ENCODE measurements at regions not wholly inside any gene's neighbourhood (a gene's known extent, or its start where the extent isn't known, plus 50 kb on each side); places are given as distances from the start of the nearest gene placed in this dataset.
A peak's percentile ranks its signal among the peaks of the same experiment; 100 is the strongest.

DNA sequence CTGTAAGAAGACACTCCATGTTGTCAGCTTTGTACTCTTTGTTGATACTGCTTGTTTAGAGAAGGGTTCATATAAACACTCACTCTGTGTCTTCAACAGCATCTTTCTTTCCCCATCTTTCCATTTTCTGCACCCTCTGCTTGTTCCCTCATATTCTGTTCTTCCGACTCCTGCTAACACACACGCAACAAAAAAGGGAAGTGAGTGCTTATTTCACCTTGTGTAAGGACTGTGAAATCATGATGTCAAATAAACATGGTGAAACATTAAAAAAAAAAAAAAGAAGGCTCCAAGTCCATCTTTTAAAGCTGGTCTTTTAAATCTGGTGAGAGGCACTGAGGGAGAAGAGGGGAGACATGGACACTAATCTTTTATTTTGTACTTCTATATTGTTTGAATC, 145.4 kb downstream of the RPAP3 start:
- DNase-seq (ENCODE audit: low spot score), result no peak

GRCh38 chr12:47558625-47559345, 147.0 kb downstream of the RPAP3 start:
- DNase-seq (ENCODE audit: low spot score), result no peak

GRCh38 chr12:47557386-47557785, 148.4 kb downstream of the RPAP3 start:
- DNase-seq (ENCODE audit: low spot score), result no peak

- no peak for DNase-seq (ENCODE audit: low spot score)
These were observed 149.4 kb downstream of the RPAP3 start for GRCh38 chr12:47556261-47557030.

DNA sequence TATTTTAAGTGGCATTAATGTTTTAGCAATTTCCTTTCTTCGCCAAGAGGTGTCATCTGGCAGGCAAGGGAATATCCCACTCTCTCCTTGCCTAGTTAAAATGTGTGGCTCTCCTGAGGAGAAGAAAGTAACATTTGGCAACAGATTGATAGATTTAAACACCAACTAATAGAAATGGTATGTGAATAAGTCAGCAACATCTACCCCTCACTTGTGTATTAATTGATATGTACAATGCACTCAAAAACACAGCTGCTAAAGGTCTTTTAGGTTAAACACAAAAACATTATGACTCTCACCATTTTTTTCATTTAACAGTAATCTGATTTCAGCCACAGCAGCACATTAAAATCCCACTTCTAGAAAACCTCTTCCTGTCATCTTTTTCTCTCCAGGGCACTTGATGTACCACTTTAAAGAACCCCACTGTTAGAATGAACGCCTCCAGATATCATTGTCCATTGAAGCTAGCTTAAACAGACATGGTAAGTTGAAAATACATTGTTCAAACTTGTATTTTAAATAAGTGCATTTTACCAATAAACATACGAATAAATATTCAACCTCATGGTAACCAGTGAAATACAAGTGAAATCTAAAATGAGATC, 151.7 kb downstream of the RPAP3 start:
- DNase-seq (ENCODE audit: low spot score), result no peak

DNA sequence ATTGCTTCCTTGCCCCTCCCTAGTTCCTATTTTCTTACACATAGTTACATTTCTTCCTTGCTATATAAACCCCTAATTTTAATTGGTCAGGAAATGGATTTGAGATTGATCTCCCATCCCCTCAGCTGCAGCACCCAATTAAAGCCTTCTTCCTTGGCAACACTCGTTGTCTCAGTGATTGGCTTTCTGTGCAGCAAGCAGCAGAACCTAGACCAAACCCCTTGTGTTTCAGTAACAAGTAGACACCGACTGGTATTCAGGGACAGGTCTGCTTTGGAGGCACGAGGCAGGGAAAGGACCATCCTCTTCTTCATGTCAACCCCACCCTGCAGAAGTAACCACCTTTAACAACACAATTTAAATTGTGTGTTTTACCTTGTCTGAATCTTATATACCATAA, 152.6 kb downstream of the RPAP3 start:
- no peak for DNase-seq (ENCODE audit: low spot score)

GRCh38 chr12:47551426-47551851, 154.4 kb downstream of the RPAP3 start:
- DNase-seq (ENCODE audit: low spot score), result peak; percentile 9

DNA sequence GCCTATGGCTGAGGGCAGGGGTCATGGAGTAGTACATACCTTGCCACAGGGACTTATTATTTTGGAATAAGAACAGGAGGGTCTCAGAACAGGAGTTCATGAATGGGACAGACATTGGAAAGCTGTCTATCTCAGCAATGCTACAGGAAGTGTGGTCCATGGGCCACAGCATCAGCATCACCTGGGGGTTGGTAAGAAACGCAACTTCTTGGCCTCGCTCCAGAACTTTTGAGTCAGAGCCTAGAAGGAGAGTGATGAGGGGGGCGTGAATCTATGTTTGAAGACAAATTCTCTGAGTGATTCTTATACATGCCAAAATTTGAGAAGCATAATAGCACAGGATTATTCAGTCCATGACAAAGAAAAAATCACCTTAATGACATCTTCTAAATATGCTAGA, 156.6 kb downstream of the RPAP3 start:
- no peak for DNase-seq (ENCODE audit: low spot score)

DNA sequence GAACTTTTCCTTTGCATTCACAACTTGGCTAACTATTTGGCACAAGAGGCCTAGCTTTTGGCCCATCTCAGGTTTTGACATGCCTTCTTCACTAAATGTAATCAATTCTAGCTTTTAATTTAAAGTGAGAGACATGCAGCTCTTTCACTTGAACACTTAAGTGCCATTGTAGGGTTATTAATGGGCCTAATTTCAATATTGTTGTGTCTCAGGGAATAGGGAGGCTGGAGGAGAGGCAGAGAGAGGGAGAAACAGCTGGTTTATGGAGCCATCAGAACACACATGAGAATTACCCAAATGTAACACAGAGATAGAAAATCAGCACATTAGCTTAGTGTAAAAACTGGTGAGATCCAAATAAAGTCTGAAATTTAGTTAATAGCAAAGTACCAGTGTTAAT, 157.4 kb downstream of the RPAP3 start:
- DNase-seq (ENCODE audit: low spot score), result no peak

GRCh38 chr12:47547077-47547476, 158.8 kb downstream of the RPAP3 start:
- DNase-seq (ENCODE audit: low spot score), result peak; percentile 49

- no peak for DNase-seq (ENCODE audit: low spot score)
These were observed 159.8 kb downstream of the RPAP3 start for GRCh38 chr12:47545938-47546609.

GRCh38 chr12:47534695-47535094, 171.1 kb downstream of the RPAP3 start:
- DNase-seq (ENCODE audit: low spot score), result peak; percentile 21

GRCh38 chr12:47530050-47530449, 175.8 kb downstream of the RPAP3 start:
- DNase-seq (ENCODE audit: low spot score), result no peak

- DNase-seq (ENCODE audit: low spot score), result no peak
These were observed 178.0 kb downstream of the RPAP3 start for GRCh38 chr12:47527816-47528215.

DNA sequence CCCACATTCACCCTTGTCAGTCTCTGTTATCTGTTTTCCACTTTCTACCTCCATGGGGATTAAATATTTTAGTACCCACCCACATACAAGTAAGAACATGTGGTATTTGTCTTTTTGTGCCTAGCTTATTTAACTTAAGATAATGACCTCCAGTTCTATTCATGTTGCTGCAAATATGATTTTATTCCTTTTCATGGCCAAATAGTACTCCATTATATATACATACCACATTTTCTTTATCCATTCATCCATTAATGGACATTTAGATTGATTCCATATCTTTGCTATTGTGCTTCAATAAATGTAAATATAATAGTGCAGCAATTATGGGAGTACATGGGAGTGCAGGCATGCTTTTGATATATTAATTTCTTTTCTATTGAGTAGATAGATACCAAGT, 185.8 kb downstream of the RPAP3 start:
- no peak for DNase-seq (ENCODE audit: low spot score)

GRCh38 chr12:47517122-47517521, 188.7 kb downstream of the RPAP3 start:
- no peak for DNase-seq (ENCODE audit: low spot score)

DNA sequence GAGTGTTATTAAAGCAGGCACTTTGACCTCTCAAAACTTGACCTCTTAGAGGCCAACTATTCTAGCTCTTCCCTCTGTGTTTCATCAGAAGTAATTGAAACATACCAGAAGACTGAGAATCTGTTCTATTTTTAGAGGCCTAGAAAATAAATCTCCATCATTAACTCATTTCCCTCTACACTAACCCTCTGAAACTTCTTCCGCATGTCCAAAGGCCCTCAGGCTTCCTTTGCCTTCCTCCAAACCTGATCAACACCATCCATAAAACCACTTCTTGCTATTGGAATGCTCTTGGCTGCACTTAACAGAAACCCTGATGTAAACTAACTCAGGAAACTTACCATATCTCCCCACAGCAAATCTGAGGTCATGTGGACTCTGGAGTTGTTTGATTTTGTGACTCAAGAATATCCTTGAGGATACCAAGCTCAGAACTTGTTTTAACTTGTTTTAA, 196.4 kb downstream of the RPAP3 start:
- peak; percentile 38 for DNase-seq (ENCODE audit: low spot score)

DNA sequence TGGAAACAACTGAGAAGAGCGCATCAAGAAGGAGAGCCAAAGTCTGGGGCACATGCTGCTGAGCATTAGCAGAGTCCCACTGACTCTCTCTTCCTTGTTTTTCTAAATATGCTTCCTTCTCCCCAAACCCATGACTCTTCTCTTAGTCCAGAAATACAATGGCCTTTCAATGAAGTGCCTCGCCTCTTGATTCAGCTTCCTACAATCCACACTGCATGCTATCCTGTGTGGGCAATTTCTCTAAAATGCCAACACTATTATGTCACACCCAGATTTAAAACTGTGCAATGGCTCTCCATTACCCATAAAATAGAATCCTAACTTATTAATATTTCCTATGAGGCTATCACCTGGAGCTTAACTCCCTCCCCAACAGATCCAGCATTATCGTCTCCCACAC, 198.6 kb downstream of the RPAP3 start:
- DNase-seq (ENCODE audit: low spot score), result no peak

- peak; percentile 31 for DNase-seq (ENCODE audit: low spot score)
These were observed 200.9 kb downstream of the RPAP3 start for GRCh38 chr12:47504775-47505446.

GRCh38 chr12:47493801-47494200, 212.0 kb downstream of the RPAP3 start:
- no peak for DNase-seq (ENCODE audit: low spot score)

DNA sequence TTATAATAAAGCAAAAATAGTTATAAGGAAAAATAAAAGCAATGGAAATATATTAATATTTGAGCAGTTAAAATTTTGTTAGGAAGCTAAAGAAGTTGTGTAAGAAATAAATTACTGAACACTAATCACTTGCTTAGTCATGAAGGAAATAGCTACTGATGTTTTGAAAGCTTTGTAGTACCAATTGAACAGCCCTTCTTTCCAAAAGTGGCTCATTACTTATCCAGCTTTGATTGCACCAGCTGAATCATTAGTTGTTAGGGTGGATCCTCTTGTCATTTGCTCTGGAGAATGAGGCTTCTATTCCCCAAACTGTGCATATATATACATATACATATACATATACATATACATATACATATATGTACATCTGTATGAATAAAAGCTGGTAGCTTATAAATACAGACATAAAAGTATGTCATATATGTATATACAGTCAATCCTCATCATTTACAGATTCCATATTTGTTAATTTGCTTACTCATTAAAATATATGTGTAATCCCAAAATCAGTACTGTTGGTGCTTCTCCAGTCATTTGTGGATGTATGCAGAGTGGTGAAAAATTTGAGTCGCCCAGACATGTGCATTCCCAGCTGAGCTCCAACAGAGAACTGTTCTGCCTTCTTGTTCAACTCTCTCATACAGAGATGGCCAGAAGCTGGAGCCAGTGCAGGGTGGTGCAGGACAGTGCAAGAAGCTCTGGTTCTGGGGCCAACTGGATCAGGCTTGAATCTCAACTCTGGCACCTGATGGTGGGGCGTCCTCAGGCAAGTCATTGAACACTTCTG, 214.1 kb downstream of the RPAP3 start:
- DNase-seq (ENCODE audit: low spot score), result no peak
